ENCODE measurements at regions not wholly inside any gene's neighbourhood (a gene's known extent, or its start where the extent isn't known, plus 50 kb on each side); places are given as distances from the start of the nearest gene placed in this dataset.

- Histone ChIP-seq H3K56ac (replicated peaks; ENCODE audit: insufficient read length, low read depth, low read length) (no peak overlapping the region), H3K9ac (replicated peaks in 1 of 4; ENCODE audit: extremely low read depth in 1 of 4, low read depth in 3 of 4, low read length in 3 of 4) (no peak overlapping the region), H4K8ac (ENCODE audit: extremely low read depth, insufficient read depth, low read length) (no peak overlapping the region), H2BK5ac (ENCODE audit: low read depth, low read length) (no peak overlapping the region), H3K4me1 (replicated peaks in 1 of 4; ENCODE audit: control insufficient read depth in 3 of 4, insufficient read depth in 4 of 4, low read length in 3 of 4) (no peaks in the 10 kb centered on the region), H2BK20ac (ENCODE audit: low read length) (no peak overlapping the region), H3K4ac (replicated peaks; ENCODE audit: insufficient read length, low read depth, low read length) (no peak overlapping the region), H2BK15ac (ENCODE audit: low read length) (no peak overlapping the region), H3K79me1 (ENCODE audit: low read depth, low read length) (no peaks in the 10 kb centered on the region), H3K9me3 (ENCODE audit: insufficient read depth in 2 of 2, low read depth in 1 of 2, low read length in 1 of 2) (no peaks in the 10 kb centered on the region), H2BK120ac (replicated peaks; ENCODE audit: low read depth, low read length) (no peak overlapping the region), H3K4me3 (ENCODE audit: extremely low read depth in 1 of 4, insufficient read depth in 2 of 4, low read depth in 3 of 4, low read length in 4 of 4) (no peak overlapping the region), H4K20me1 (replicated peaks in 1 of 2; ENCODE audit: control insufficient read depth in 1 of 2, insufficient read depth in 2 of 2, low read length in 2 of 2) (no peaks in the 10 kb centered on the region), H3K79me2 (ENCODE audit: control insufficient read depth in 1 of 2, insufficient read depth in 2 of 2, low read length in 2 of 2) (no peaks in the 10 kb centered on the region), H4K91ac (replicated peaks; ENCODE audit: insufficient read length, low read length) (no peak overlapping the region), H3K36me3 (ENCODE audit: control insufficient read depth in 2 of 4, insufficient read depth in 4 of 4, low read length in 3 of 4) (no peaks in the 10 kb centered on the region), H2AK5ac (ENCODE audit: low read depth, low read length) (no peak overlapping the region), H3K14ac (ENCODE audit: insufficient read length) (no peak overlapping the region), H3K23ac (ENCODE audit: insufficient read length) (no peak overlapping the region), H4K5ac (ENCODE audit: insufficient read length, low read depth, low read length) (no peak overlapping the region), H3K27me3 (replicated peaks in 1 of 4; ENCODE audit: control insufficient read depth in 3 of 4, extremely low read depth in 1 of 4, insufficient read depth in 3 of 4, low read length in 3 of 4) (no peaks in the 10 kb centered on the region), H3K18ac (ENCODE audit: extremely low read depth, low read length) (no peak overlapping the region), H3K4me2 (ENCODE audit: insufficient read depth in 1 of 2, low read depth in 2 of 2, low read length in 2 of 2) (no peak overlapping the region), H2BK12ac (ENCODE audit: low read depth, low read length) (no peak overlapping the region), H3K23me2 (ENCODE audit: low read depth, low read length) (no peaks in the 10 kb centered on the region), H2AFZ (ENCODE audit: low read length) (0 out of 2 replicates have a peak overlapping the region, but pooled peaks have one; percentile 40), H3K27ac (ENCODE audit: low read depth, low read length) (no peak overlapping the region)
- FAIRE-seq (no peak), DNase-seq (ENCODE audit: low read depth in 1 of 2, low spot score in 2 of 2) (no peak)
- ChIA-PET POLR2A (ENCODE audit: partially characterized antibody) (no interaction called here), CTCF (ENCODE audit: partially characterized antibody) (interaction anchor here (0.9 to 1.1 kb wide), 2 partner anchors 14 to 132 kb away, joined by 3 to 4 read pairs; no protein-coding TSS in a partner anchor)
- WGBS, 2 experiments (ENCODE audit: extremely low coverage in 1 of 2, insufficient coverage in 1 of 2, insufficient read length in 1 of 2, insufficient replicate concordance in 2 of 2, low coverage in 1 of 2, low lambda C conversion rate in 2 of 2, missing lambda C conversion rate in 1 of 2) = 95% methylated on average over 8 of the region's 9 CpGs; no CpG with 5 or more reads in 1 of the 2 experiments
- TF ChIP-seq GTF2F1 (IDR thresholded peaks at IDR 0.05; ENCODE audit: borderline replicate concordance, low read depth, low read length) = no peak
- TF ChIP-seq TAF1 (IDR thresholded peaks at IDR 0.05; ENCODE audit: low read depth, low read length) = no peak
- TF ChIP-seq MAFK (IDR thresholded peaks at IDR 0.05; ENCODE audit: low read depth, low read length) = no peak
- no peak for TF ChIP-seq CTCF (IDR thresholded peaks at IDR 0.05; ENCODE audit: control extremely low read depth in 1 of 3, insufficient read depth in 1 of 3, low read depth in 1 of 3, low read length in 3 of 3)
- TF ChIP-seq ATF3 (IDR thresholded peaks at IDR 0.05; ENCODE audit: insufficient read depth, low read depth, low read length) = no peak
- TF ChIP-seq ATF2 (IDR thresholded peaks at IDR 0.05; ENCODE audit: low read length) = no peak
- no peak for TF ChIP-seq HDAC2 (IDR thresholded peaks at IDR 0.05; ENCODE audit: borderline replicate concordance in 1 of 2, low read depth in 2 of 2, low read length in 2 of 2)
- TF ChIP-seq EGR1 (IDR thresholded peaks at IDR 0.05; ENCODE audit: borderline replicate concordance, low read depth, low read length) = no peak
- no peak for TF ChIP-seq JUND (IDR thresholded peaks at IDR 0.05; ENCODE audit: low read length)
Observed at GRCh38 chr17:55587608-55588139, 76.4 kb upstream of the SMIM36 start.

Measured in H1 (cell line).